Left ventricle myocardium superior (tissue), 1 donor: ENCODE measurements at regions not wholly inside any gene's neighbourhood (a gene's known extent, or its start where the extent isn't known, plus 50 kb on each side); places are given as distances from the start of the nearest gene placed in this dataset.

Experiments used
- ATAC-seq: fragments of 200-7000 bp; cut with Tn5 transposase; one replicate; pipeline ENCODE4 v1.9.1; 2020; ENCODE audit warnings: mild to moderate bottlenecking, moderate library complexity
- DNase-seq: peaks from one replicate; pipeline ENCODE4 v3.0.0-alpha.2; 2020
- intact Hi-C: fragments of 100-400 bp; cut with micrococcal nuclease; formaldehyde crosslinking; loops from one replicate; pipeline ENCODE4 v1.11.0; 2022
- donor health status: DM: no; HTN: yes; CAD: no; lungs with severe emphysema.

- ATAC-seq (no peak), DNase-seq (no peak)
- intact Hi-C loops: no loop called here
These were observed 56.3 kb downstream of the SLC24A2 start for GRCh38 chr9:19732441-19732951.

GRCh38 chr9:19728101-19728500 is 60.7 kb downstream of the SLC24A2 start:
- DNase-seq (no peak), ATAC-seq (no peak)
- intact Hi-C loops: no loop called here

- no peak for DNase-seq
- ATAC-seq: no peak
- intact Hi-C loops: no loop called here
These were observed 62.9 kb downstream of the SLC24A2 start for GRCh38 chr9:19725970-19726369.

GRCh38 chr9:19720377-19720776 is 68.5 kb downstream of the SLC24A2 start:
- intact Hi-C loops: no loop called here
- DNase-seq (no peak), ATAC-seq (no peak)

GRCh38 chr9:19703702-19704101 is 85.1 kb downstream of the SLC24A2 start:
- DNase-seq (no peak), ATAC-seq (no peak)
- intact Hi-C loops: no loop called here

GRCh38 chr9:19701991-19702390 is 86.8 kb downstream of the SLC24A2 start:
- no peak for ATAC-seq
- no peak for DNase-seq
- intact Hi-C loops: no loop called here

- intact Hi-C loops: no loop called here
These were observed 87.6 kb downstream of the SLC24A2 start for GRCh38 chr9:19701274-19701673.

GRCh38 chr9:19700699-19701098 is 88.1 kb downstream of the SLC24A2 start:
- intact Hi-C loops: no loop called here
- DNase-seq (no peak), ATAC-seq (no peak)

More at GRCh38 chr9:19701274-19701673, 87.6 kb downstream of the SLC24A2 start:
- ATAC-seq (no peak), DNase-seq (no peak)

GRCh38 chr9:19699756-19700155 is 89.1 kb downstream of the SLC24A2 start:
- intact Hi-C loops: no loop called here
- DNase-seq: no peak
- ATAC-seq: no peak

- ATAC-seq (no peak), DNase-seq (no peak)
- intact Hi-C loops: no loop called here
These were observed 89.9 kb downstream of the SLC24A2 start for GRCh38 chr9:19698960-19699359.

- intact Hi-C loops: no loop called here
- DNase-seq: no peak
- no peak for ATAC-seq
These were observed 94.2 kb downstream of the SLC24A2 start for GRCh38 chr9:19694601-19695000.

- ATAC-seq: no peak
- DNase-seq: no peak
- intact Hi-C loops: no loop called here
These were observed 98.7 kb downstream of the SLC24A2 start for GRCh38 chr9:19690128-19690527.

GRCh38 chr9:19689328-19690101 is 99.3 kb downstream of the SLC24A2 start:
- ATAC-seq (no peak), DNase-seq (no peak)
- intact Hi-C loops: no loop called here

GRCh38 chr9:19683715-19684114 is 105.1 kb downstream of the SLC24A2 start:
- ATAC-seq: no peak
- intact Hi-C loops: no loop called here
- DNase-seq: no peak

GRCh38 chr9:19682397-19682796 is 106.4 kb downstream of the SLC24A2 start:
- intact Hi-C loops: no loop called here
- DNase-seq (no peak), ATAC-seq (no peak)

- no peak for ATAC-seq
- DNase-seq: no peak
- intact Hi-C loops: no loop called here
These were observed 107.0 kb downstream of the SLC24A2 start for GRCh38 chr9:19681846-19682245.

- ATAC-seq (no peak), DNase-seq (no peak)
- intact Hi-C loops: no loop called here
These were observed 110.9 kb downstream of the SLC24A2 start for GRCh38 chr9:19677924-19678323.

- ATAC-seq (no peak), DNase-seq (no peak)
- intact Hi-C loops: no loop called here
These were observed 113.3 kb downstream of the SLC24A2 start for GRCh38 chr9:19675492-19675891.

- DNase-seq: no peak
- intact Hi-C loops: no loop called here
- no peak for ATAC-seq
These were observed 122.3 kb downstream of the SLC24A2 start for GRCh38 chr9:19666575-19666974.

GRCh38 chr9:19665146-19665863 is 123.5 kb downstream of the SLC24A2 start:
- DNase-seq (no peak), ATAC-seq (no peak)
- intact Hi-C loops: no loop called here

- ATAC-seq: no peak
These were observed 125.3 kb downstream of the SLC24A2 start for GRCh38 chr9:19663570-19663969.

More at GRCh38 chr9:19663570-19663969, 125.3 kb downstream of the SLC24A2 start:
- intact Hi-C loops: no loop called here
- no peak for DNase-seq
